ENCODE measurements at regions not wholly inside any gene's neighbourhood (a gene's known extent, or its start where the extent isn't known, plus 50 kb on each side); places are given as distances from the start of the nearest gene placed in this dataset.

- DNase-seq, result peak; percentile 22
These were observed 54.3 kb upstream of the HNRNPU start for GRCh38 chr1:244918421-244919319.

DNA sequence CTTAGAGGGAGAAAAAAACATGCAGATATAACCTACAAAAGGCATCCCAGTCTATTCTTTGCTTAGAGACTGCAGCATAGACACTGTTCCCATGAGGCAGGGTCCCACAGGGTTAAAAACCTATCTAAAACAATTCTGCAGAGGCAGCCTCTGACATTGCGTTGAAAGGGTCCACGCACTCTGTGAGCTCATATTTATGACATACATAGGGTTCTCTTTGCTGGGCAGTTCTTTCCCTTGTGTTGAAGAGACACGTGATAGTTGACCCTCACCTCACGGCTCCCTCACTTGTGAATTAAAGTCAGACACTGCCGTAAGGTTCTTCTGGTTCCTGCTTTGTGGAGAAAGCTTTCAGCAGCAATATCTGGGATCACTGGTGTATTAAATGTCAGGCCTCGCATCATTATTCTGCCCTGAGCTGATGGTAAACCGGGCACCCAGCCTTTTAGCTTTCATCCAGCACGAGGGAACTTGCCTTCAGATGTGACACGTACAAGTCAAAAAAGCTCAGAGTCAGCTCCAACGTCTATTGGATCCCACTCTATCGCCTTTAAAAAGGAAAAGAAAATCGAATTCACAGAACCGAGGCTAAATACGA is 52.8 kb upstream of the HNRNPU start:
- in situ Hi-C loops (cut with HindIII; ENCODE audit: low pct_ligation_motif_present, low pct_unique_long_range_greater_than_20kb, low sequenced_read_pairs), result no loop called here
- no peak for DNase-seq

More at GRCh38 chr1:244918421-244919319, 54.3 kb upstream of the HNRNPU start:
- in situ Hi-C loops (cut with HindIII; ENCODE audit: low pct_ligation_motif_present, low pct_unique_long_range_greater_than_20kb, low sequenced_read_pairs), result no loop called here

DNA sequence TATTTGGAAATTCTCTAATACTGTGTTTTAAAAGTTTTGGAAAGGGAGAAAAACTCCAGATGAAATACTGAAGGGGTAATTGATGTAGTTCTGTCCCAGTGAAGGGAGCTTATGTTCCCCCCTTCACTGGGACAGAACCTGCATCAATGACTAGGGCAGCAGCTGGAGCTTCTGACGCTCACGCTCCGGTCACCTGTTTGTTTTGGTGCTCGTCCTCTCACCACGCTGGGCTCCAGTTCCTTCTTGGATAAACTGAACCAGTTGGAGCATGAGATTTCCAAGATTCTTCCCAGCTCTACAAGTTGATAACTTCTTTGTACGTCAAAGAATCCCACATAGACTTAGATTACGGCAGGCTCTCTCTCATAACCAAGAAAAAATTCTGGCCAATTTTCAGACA is 51.4 kb upstream of the HNRNPU start:
- in situ Hi-C loops (cut with HindIII; ENCODE audit: low pct_ligation_motif_present, low pct_unique_long_range_greater_than_20kb, low sequenced_read_pairs), result no loop called here
- DNase-seq, result no peak

- in situ Hi-C loops (cut with HindIII; ENCODE audit: low pct_ligation_motif_present, low pct_unique_long_range_greater_than_20kb, low sequenced_read_pairs), result no loop called here
- no peak for DNase-seq
These were observed 50.4 kb upstream of the HNRNPU start for GRCh38 chr1:244914761-244915160.

All from ACHN (cell line).